ENCODE measurements at regions not wholly inside any gene's neighbourhood (a gene's known extent, or its start where the extent isn't known, plus 50 kb on each side); places are given as distances from the start of the nearest gene placed in this dataset.
"Not testable (repeated sequence)": the region's sequence is repeated elsewhere in the genome, so short reads cannot be mapped to it uniquely, and the experiment has no call there.

DNA sequence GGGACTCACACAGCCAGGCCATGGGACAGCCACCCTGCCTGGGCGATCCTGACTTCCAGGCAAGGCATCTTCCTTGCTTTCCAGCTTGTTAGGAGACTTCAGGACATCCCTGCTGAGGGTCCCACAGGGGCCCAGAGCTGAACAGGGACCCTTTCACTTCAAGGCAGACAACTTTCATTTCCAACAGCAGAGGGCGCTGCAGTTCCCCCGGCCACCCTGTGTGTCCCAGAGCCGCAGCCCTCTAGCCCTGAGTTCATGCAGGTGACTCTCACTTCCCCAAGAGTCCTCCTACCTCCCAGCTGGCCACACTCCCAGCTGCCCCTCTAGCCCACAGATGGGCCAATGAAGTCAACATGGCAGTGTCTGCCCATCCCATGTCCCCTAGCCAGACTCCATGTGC, 1556.0 kb downstream of the FOXD4L5 start:
- TF ChIP-seq CTCF (IDR thresholded peaks at IDR 0.05; ENCODE audit: insufficient read depth, low read length, poor library complexity, severe bottlenecking), result peak; percentile 13
- not testable (repeated sequence) for TF ChIP-seq EZH2phosphoT487 (conservative IDR thresholded peaks at IDR 0.05; ENCODE audit: low read length)

Measured in SU-DHL-6 (cell line).